Transverse colon (tissue), 4 donors: ENCODE measurements at regions not wholly inside any gene's neighbourhood (a gene's known extent, or its start where the extent isn't known, plus 50 kb on each side); places are given as distances from the start of the nearest gene placed in this dataset.

Source experiments
- CTCF ChIP-seq, 5 experiments: fragments of 200-600 bp in 3 of 5; fragments of 450-650 bp in 2 of 5; sonication (generic) in 3 of 5; IDR thresholded peaks; 1 replicate in 2 of 5; 2 replicates in 3 of 5; pipeline ENCODE4 v1.5.1; 2016 to 2017; ENCODE audit warnings: antibody characterized with exemption in 5 of 5, inconsistent platforms in 3 of 5, mild to moderate bottlenecking in 2 of 5, moderate library complexity in 1 of 5
- POLR2A ChIP-seq: fragments of 450-650 bp; IDR thresholded peaks from one replicate; pipeline ENCODE4 v1.6.1; 2016; ENCODE audit warnings: antibody characterized with exemption, mild to moderate bottlenecking, moderate library complexity
- POLR2AphosphoS5 ChIP-seq, 3 donors: sonication (generic); formaldehyde crosslinking; IDR thresholded peaks; one replicate each; pipeline ENCODE4 v1.6.1; 2016; ENCODE audit warnings: antibody characterized with exemption in 3 of 3

GRCh38 chrX:68928401-68928800, 99.6 kb downstream of the EFNB1 start:
- TF ChIP-seq POLR2A: no peak
- no peak for TF ChIP-seq CTCF (IDR thresholded peaks at IDR 0.05)
- TF ChIP-seq POLR2AphosphoS5 (IDR thresholded peaks at IDR 0.05): no peak
